ENCODE measurements at regions not wholly inside any gene's neighbourhood (a gene's known extent, or its start where the extent isn't known, plus 50 kb on each side); places are given as distances from the start of the nearest gene placed in this dataset.

GRCh38 chr13:50075619-50076097, 60.4 kb downstream of the KCNRG start (continued):
- 0 out of 2 replicates have a peak, but pooled peaks have one; percentile 8 for TF ChIP-seq ZBTB17 (tag by site-specific recombination; IDR thresholded peaks at IDR 0.05)
- TF ChIP-seq ZNF335 (tag by site-specific recombination; conservative IDR thresholded peaks at IDR 0.05), result no peak
- no peak for TF ChIP-seq HOXC10 (CRISPR knock-in tag; IDR thresholded peaks at IDR 0.05)
- 0 out of 2 replicates have a peak, but pooled peaks have one; percentile 2 for TF ChIP-seq BCL11B (tag by site-specific recombination; IDR thresholded peaks at IDR 0.05; ENCODE audit: low read depth)
- peak; percentile 23; the same call in 1 of the 2 replicates for TF ChIP-seq SCRT1 (tag by site-specific recombination; IDR thresholded peaks at IDR 0.05; ENCODE audit: borderline replicate concordance)
- TF ChIP-seq PRDM1 (tag by site-specific recombination; IDR thresholded peaks at IDR 0.05), result 0 out of 2 replicates have a peak, but pooled peaks have one; percentile 49
- TF ChIP-seq, protein P1, sequence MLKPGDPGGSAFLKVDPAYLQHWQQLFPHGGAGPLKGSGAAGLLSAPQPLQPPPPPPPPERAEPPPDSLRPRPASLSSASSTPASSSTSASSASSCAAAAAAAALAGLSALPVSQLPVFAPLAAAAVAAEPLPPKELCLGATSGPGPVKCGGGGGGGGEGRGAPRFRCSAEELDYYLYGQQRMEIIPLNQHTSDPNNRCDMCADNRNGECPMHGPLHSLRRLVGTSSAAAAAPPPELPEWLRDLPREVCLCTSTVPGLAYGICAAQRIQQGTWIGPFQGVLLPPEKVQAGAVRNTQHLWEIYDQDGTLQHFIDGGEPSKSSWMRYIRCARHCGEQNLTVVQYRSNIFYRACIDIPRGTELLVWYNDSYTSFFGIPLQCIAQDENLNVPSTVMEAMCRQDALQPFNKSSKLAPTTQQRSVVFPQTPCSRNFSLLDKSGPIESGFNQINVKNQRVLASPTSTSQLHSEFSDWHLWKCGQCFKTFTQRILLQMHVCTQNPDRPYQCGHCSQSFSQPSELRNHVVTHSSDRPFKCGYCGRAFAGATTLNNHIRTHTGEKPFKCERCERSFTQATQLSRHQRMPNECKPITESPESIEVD (tag by site-specific recombination; IDR thresholded peaks at IDR 0.05), result peak; percentile 96
- no peak for TF ChIP-seq SP3 (tag by site-specific recombination; IDR thresholded peaks at IDR 0.05)
- no peak for TF ChIP-seq ZFP3 (tag by site-specific recombination; IDR thresholded peaks at IDR 0.05; ENCODE audit: low read depth)
- no peak for TF ChIP-seq ZFHX2 (tag by site-specific recombination; conservative IDR thresholded peaks at IDR 0.05)
- no peak for TF ChIP-seq TRIM28 (IDR thresholded peaks at IDR 0.05; ENCODE audit: borderline replicate concordance, low read length)
- no peak for TF ChIP-seq ZNF707 (tag by site-specific recombination; IDR thresholded peaks at IDR 0.05)
- TF ChIP-seq ZBTB8A (tag by site-specific recombination; IDR thresholded peaks at IDR 0.05), result no peak

DNA sequence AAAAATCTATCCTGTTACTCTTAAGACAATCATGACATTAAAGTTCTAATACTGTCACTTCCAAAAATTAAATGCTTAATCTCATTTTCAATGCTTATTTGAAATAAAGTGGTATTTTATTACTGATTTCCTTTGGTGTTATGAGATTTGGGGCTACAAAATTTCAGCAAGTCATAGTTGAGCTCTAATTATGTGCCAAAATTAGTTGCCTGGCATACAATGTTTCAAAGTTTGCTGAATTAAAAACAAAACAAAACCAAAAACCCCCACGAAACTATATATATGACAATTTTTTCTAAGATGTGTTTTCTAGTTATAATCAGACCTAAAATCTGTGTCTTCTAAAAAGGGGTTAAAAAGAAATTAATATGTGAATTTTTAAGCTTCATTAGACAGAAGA, 62.2 kb downstream of the KCNRG start:
- ChIA-PET CTCF (no interaction called here), POLR2A (no interaction called here)
- H3K4me1 ChIP-seq (ENCODE audit: control insufficient read depth, insufficient read depth, low read length), result peaks cover 22% of the 10 kb centered on the region
- H3K36me3 ChIP-seq (ENCODE audit: control insufficient read depth in 2 of 2, insufficient read depth in 1 of 2, low read length in 2 of 2), result peaks cover 0 to 4% of the 10 kb centered on the region in 2 experiments; a peak in 1 of 3 replicates
- no peaks in the 10 kb centered on the region for H3K9me3 ChIP-seq (ENCODE audit: control insufficient read depth, insufficient read depth, low read depth, low read length)
- no peak overlapping the region for H3K27ac ChIP-seq (ENCODE audit: extremely low read depth, low read depth, low read length)
- H3K4me3 ChIP-seq (ENCODE audit: low read depth, low read length), result peak overlapping the region; percentile 15
- no peak for TF ChIP-seq ZFP3 (tag by site-specific recombination; IDR thresholded peaks at IDR 0.05; ENCODE audit: low read depth)
- TF ChIP-seq, protein P1 (tag by site-specific recombination; IDR thresholded peaks at IDR 0.05), result peak; percentile 37; the same call in 1 of the 2 replicates

- Histone ChIP-seq H3K9me3 (ENCODE audit: control insufficient read depth, insufficient read depth, low read depth, low read length) (no peaks in the 10 kb centered on the region), H3K4me3 (ENCODE audit: low read depth, low read length) (peak overlapping the region; percentile 99), H3K36me3 (ENCODE audit: control insufficient read depth in 2 of 2, insufficient read depth in 1 of 2, low read length in 2 of 2) (peaks cover 0 to 4% of the 10 kb centered on the region in 2 experiments; a peak in 1 of 3 replicates), H3K27ac (ENCODE audit: extremely low read depth, low read depth, low read length) (no peak overlapping the region), H3K4me1 (ENCODE audit: control insufficient read depth, insufficient read depth, low read length) (peaks cover 22% of the 10 kb centered on the region)
- ChIA-PET POLR2A (interaction anchor here (2.6 to 5.3 kb wide), 2 partner anchors 10 to 46 kb away, joined by 9 to 50 read pairs; no protein-coding TSS in a partner anchor), CTCF (interaction anchor here (0.5 to 0.9 kb wide), 2 partner anchors 10 to 134 kb away, joined by 3 read pairs; no protein-coding TSS in a partner anchor)
- TF ChIP-seq ZNF660 (tag by site-specific recombination; IDR thresholded peaks at IDR 0.05), result 0 out of 2 replicates have a peak, but pooled peaks have one; percentile 9
- peak; percentile 98 for TF ChIP-seq ZNF664 (tag by site-specific recombination; IDR thresholded peaks at IDR 0.05)
- no peak for TF ChIP-seq ZNF248 (tag by site-specific recombination; IDR thresholded peaks at IDR 0.05)
- TF ChIP-seq ZNF10 (tag by site-specific recombination; IDR thresholded peaks at IDR 0.05), result no peak
- TF ChIP-seq, protein P1 (tag by site-specific recombination; IDR thresholded peaks at IDR 0.05), result peak; percentile 21
- TF ChIP-seq ZNF701 (tag by site-specific recombination; IDR thresholded peaks at IDR 0.05), result no peak
- no peak for TF ChIP-seq ZNF707 (tag by site-specific recombination; IDR thresholded peaks at IDR 0.05)
- TF ChIP-seq ZNF76 (tag by site-specific recombination; IDR thresholded peaks at IDR 0.05; ENCODE audit: borderline replicate concordance, low read depth), result no peak
- no peak for TF ChIP-seq ZNF280D (tag by site-specific recombination; IDR thresholded peaks at IDR 0.05)
Measured at GRCh38 chr13:50078231-50078894, 63.1 kb downstream of the KCNRG start.

Measured in HEK293 (cell line).